VCaP (cell line): ENCODE measurements at regions not wholly inside any gene's neighbourhood (a gene's known extent, or its start where the extent isn't known, plus 50 kb on each side); places are given as distances from the start of the nearest gene placed in this dataset.

Experiments
- H3K27ac ChIP-seq: fragments of 450-650 bp; 2 replicates; pipeline ENCODE4 v1.5.1; 2017
- TF ChIP-seq, protein P1 (sequence below): fragments of 450-650 bp; conservative IDR thresholded peaks from 2 replicates; pipeline ENCODE4 v1.5.1; 2017; ENCODE audit warnings: mild to moderate bottlenecking, moderate library complexity

DNA sequence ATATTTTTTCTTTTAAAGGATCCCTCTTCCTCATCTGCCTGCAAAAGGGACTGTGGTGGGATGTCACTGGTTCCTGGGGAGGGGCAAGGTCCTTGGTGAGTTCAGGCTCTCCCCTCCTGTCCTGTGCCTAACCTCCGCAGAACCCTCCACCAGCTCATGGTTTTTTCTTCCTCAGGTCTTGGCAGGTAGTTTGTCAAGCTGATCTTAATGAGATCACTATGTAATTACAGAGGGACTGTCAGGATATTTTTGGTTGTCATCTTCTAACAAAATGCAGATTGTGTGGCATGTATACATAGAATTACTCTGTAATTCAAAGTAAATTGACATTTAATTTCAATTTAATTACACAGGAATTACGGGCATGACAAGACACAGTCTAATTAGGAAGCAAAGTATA is 150.3 kb upstream of the SEMA6A start:
- H3K27ac ChIP-seq = no peak overlapping the region
- TF ChIP-seq, protein P1, sequence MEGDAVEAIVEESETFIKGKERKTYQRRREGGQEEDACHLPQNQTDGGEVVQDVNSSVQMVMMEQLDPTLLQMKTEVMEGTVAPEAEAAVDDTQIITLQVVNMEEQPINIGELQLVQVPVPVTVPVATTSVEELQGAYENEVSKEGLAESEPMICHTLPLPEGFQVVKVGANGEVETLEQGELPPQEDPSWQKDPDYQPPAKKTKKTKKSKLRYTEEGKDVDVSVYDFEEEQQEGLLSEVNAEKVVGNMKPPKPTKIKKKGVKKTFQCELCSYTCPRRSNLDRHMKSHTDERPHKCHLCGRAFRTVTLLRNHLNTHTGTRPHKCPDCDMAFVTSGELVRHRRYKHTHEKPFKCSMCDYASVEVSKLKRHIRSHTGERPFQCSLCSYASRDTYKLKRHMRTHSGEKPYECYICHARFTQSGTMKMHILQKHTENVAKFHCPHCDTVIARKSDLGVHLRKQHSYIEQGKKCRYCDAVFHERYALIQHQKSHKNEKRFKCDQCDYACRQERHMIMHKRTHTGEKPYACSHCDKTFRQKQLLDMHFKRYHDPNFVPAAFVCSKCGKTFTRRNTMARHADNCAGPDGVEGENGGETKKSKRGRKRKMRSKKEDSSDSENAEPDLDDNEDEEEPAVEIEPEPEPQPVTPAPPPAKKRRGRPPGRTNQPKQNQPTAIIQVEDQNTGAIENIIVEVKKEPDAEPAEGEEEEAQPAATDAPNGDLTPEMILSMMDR = no peak

DNA sequence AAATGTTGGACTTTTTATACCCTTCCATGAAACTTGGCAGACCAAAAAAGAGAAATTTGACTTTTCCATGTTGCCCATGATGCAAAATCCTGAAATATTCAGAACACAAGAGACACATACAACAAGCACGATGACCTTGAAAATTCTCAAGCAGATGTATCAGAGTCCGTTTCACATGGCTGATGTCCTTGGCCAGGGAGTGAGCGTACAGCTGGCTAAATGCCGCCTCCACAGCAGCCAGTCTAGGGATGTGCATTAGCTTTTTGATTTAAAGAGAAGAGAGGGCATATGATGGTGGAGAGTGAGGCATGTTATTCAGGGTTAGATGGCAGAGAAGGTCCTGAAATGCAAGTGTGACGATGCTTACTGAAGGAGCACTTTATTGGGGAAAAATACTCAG is 148.0 kb upstream of the SEMA6A start:
- TF ChIP-seq, protein P1 = no peak
- H3K27ac ChIP-seq = no peak overlapping the region

DNA sequence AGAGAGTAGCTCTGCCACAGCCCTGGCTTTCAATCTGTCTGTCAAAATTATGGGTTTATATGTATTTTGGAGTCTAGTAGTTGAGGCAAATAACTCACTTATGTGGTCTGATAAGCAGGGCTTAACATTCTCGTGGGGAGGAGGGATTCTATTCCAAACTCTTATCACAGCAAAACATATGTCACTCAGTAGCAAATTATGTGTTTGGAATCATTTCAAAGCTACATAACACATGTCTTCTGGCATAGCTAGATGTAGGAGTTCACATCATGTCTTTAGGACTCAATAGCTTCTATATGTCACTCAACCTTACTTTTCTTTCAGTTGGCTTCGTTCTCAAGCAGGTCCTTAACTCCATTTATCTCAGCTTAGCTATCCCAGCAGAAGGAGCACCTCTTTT is 144.5 kb upstream of the SEMA6A start:
- no peak overlapping the region for H3K27ac ChIP-seq
- TF ChIP-seq, protein P1 = no peak

DNA sequence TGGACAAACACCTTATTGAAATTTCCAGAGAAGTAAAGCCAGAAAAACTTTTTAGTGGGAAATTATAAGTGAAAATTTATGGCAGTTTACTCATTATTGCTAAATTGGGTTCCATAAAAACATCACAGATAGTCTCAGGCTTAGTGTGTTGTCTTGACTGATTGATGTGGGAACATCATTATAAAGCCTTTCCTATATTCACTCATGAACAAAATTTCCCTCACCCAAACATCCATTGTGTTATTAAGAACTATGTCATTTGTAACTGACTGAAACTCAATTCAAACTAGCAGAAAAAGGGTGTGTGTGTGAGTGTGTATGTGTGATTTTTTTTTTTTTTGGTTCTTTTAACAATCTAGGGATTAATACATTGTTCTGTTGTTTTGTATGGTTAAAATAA is 143.7 kb upstream of the SEMA6A start:
- H3K27ac ChIP-seq = no peak overlapping the region
- TF ChIP-seq, protein P1 = no peak

DNA sequence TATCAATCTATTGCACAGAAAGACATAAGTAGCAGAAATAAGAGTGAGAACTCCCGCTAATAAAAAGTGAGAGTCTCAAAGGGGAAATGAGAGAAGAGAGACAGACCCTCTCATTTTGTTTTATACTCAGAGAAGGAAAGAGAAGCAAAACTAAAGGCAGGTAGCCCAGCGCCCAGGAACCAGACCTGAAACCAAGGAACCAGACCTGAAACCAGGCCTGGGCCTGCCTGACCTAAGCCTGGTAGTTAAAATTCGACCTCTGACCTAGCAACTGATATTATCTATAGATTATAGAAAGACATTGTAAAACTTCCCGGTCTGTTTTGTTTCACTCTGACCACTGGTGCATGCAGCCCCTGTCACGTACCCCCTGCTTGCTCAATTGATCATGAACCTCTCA is 134.5 kb upstream of the SEMA6A start:
- TF ChIP-seq, protein P1 = no peak
- H3K27ac ChIP-seq = no peak overlapping the region

- H3K27ac ChIP-seq = peak overlapping the region; percentile 20; the same call in 1 of the 2 replicates
These were observed 130.5 kb upstream of the SEMA6A start for GRCh38 chr5:116705121-116705519.

GRCh38 chr5:116703941-116704340 is 129.3 kb upstream of the SEMA6A start:
- TF ChIP-seq, protein P1 = no peak
- no peak overlapping the region for H3K27ac ChIP-seq

GRCh38 chr5:116703328-116703727 is 128.7 kb upstream of the SEMA6A start:
- TF ChIP-seq, protein P1 = no peak
- H3K27ac ChIP-seq = no peak overlapping the region
